MM.1S (cell line): ENCODE measurements at regions not wholly inside any gene's neighbourhood (a gene's known extent, or its start where the extent isn't known, plus 50 kb on each side); places are given as distances from the start of the nearest gene placed in this dataset.

ENCODE experiments used
- DNase-seq: peaks from one replicate; pipeline ENCODE4 v3.0.0-alpha.2; 2015
- H2AFZ ChIP-seq: fragments of 300-600 bp; sonication (generic); 2 replicates; pipeline ENCODE4 v1.6.0; 2016; ENCODE audit warnings: antibody characterized with exemption, low read length
- H3F3A ChIP-seq: fragments of 300-600 bp; sonication (generic); 2 replicates; pipeline ENCODE4 v1.6.1; 2016; ENCODE audit warnings: mild to moderate bottlenecking, antibody characterized with exemption, low read length, moderate library complexity, mixed read lengths; ENCODE audit not compliant: insufficient read depth
- H3K27ac ChIP-seq: fragments of 300-600 bp; sonication (generic); 2 replicates; pipeline ENCODE4 v1.5.1; 2016; ENCODE audit warnings: mild to moderate bottlenecking, low read length
- H3K27me3 ChIP-seq: fragments of 300-600 bp; sonication (generic); replicated peaks from 2 replicates; pipeline ENCODE4 v1.6.0; 2016; ENCODE audit warnings: low read length; ENCODE audit not compliant: insufficient read depth
- H3K36me3 ChIP-seq: fragments of 300-600 bp; sonication (generic); replicated peaks from 2 replicates; pipeline ENCODE4 v1.6.1; 2016; ENCODE audit warnings: mild to moderate bottlenecking, low read length, mixed read lengths; ENCODE audit not compliant: insufficient read depth
- H3K4me1 ChIP-seq: fragments of 300-600 bp; sonication (generic); 2 replicates; pipeline ENCODE4 v1.6.1; 2016; ENCODE audit warnings: low read length, mixed read lengths
- H3K4me2 ChIP-seq: fragments of 300-600 bp; sonication (generic); 2 replicates; pipeline ENCODE4 v1.6.0; 2016; ENCODE audit warnings: low read depth, low read length
- H3K4me3 ChIP-seq: fragments of 300-600 bp; sonication (generic); 2 replicates; pipeline ENCODE4 v1.5.1; 2016; ENCODE audit warnings: low read length, mixed read lengths
- H3K79me2 ChIP-seq: fragments of 300-600 bp; sonication (generic); 2 replicates; pipeline ENCODE4 v1.6.1; 2016; ENCODE audit warnings: mixed run types, low read length, mixed read lengths
- H3K9ac ChIP-seq: fragments of 300-600 bp; sonication (generic); 2 replicates; pipeline ENCODE4 v1.6.1; 2016; ENCODE audit warnings: low read length, mixed read lengths
- H3K9me2 ChIP-seq: fragments of 300-600 bp; sonication (generic); replicated peaks from 2 replicates; pipeline ENCODE4 v1.6.1; 2016; ENCODE audit warnings: mild to moderate bottlenecking, low read length, mixed read lengths; ENCODE audit not compliant: insufficient read depth
- H3K9me3 ChIP-seq: fragments of 300-600 bp; sonication (generic); replicated peaks from 2 replicates; pipeline ENCODE4 v1.6.1; 2016; ENCODE audit warnings: mild to moderate bottlenecking, low read length, mixed read lengths; ENCODE audit not compliant: insufficient read depth
- H4K20me1 ChIP-seq: fragments of 300-600 bp; sonication (generic); 2 replicates; pipeline ENCODE4 v1.6.1; 2016; ENCODE audit warnings: mild to moderate bottlenecking, low read length, moderate library complexity, mixed read lengths; ENCODE audit not compliant: insufficient read depth
- CTCF ChIP-seq: fragments of 300-600 bp; sonication (generic); IDR thresholded peaks from 2 replicates; pipeline ENCODE4 v1.5.1; 2016; ENCODE audit warnings: antibody characterized with exemption, low read length, mixed read lengths
- EZH2 ChIP-seq: fragments of 300-600 bp; sonication (generic); optimal IDR thresholded peaks from 2 replicates; pipeline ENCODE3; 2017; ENCODE audit warnings: low read depth, mild to moderate bottlenecking, antibody characterized with exemption, low read length, mixed read lengths
- EZH2phosphoT487 ChIP-seq: fragments of 300-600 bp; sonication (generic); IDR thresholded peaks from 2 replicates; pipeline ENCODE4 v1.6.1; 2018; ENCODE audit warnings: antibody characterized with exemption, low read length

GRCh38 chr12:71303199-71303598, 136.4 kb upstream of the LGR5 start:
- no peaks in the 10 kb centered on the region for H3F3A ChIP-seq
- no peaks in the 10 kb centered on the region for H4K20me1 ChIP-seq
- no peaks in the 10 kb centered on the region for H3K9me3 ChIP-seq
- H3K4me1 ChIP-seq: no peaks in the 10 kb centered on the region
- H3K9me2 ChIP-seq: no peaks in the 10 kb centered on the region
- H2AFZ ChIP-seq: no peak overlapping the region
- no peak for DNase-seq
- TF ChIP-seq EZH2 (no peak), CTCF (no peak), EZH2phosphoT487 (no peak)
- no peaks in the 10 kb centered on the region for H3K79me2 ChIP-seq
- H3K27me3 ChIP-seq: no peaks in the 10 kb centered on the region
- H3K36me3 ChIP-seq: no peaks in the 10 kb centered on the region
- H3K4me3 ChIP-seq: no peak overlapping the region
- H3K9ac ChIP-seq: no peak overlapping the region
- H3K4me2 ChIP-seq: no peak overlapping the region
- H3K27ac ChIP-seq: no peak overlapping the region

GRCh38 chr12:71300772-71301675, 138.6 kb upstream of the LGR5 start:
- Histone ChIP-seq H3K4me2 (no peak overlapping the region), H3K4me3 (no peak overlapping the region), H3K36me3 (no peaks in the 10 kb centered on the region), H3K9ac (no peak overlapping the region), H2AFZ (no peak overlapping the region), H3K9me3 (no peaks in the 10 kb centered on the region), H3K9me2 (no peaks in the 10 kb centered on the region), H4K20me1 (no peaks in the 10 kb centered on the region), H3K27me3 (no peaks in the 10 kb centered on the region), H3K27ac (no peak overlapping the region), H3F3A (no peaks in the 10 kb centered on the region), H3K79me2 (no peaks in the 10 kb centered on the region), H3K4me1 (no peaks in the 10 kb centered on the region)
- TF ChIP-seq EZH2 (no peak), CTCF (no peak), EZH2phosphoT487 (no peak)
- DNase-seq: no peak

GRCh38 chr12:71299541-71300376, 139.8 kb upstream of the LGR5 start:
- no peak overlapping the region for H3K4me3 ChIP-seq
- H3K36me3 ChIP-seq: no peaks in the 10 kb centered on the region
- no peaks in the 10 kb centered on the region for H3K4me1 ChIP-seq
- H3K27ac ChIP-seq: no peak overlapping the region
- no peaks in the 10 kb centered on the region for H4K20me1 ChIP-seq
- no peaks in the 10 kb centered on the region for H3K9me2 ChIP-seq
- no peak overlapping the region for H3K4me2 ChIP-seq
- no peaks in the 10 kb centered on the region for H3K9me3 ChIP-seq
- no peak overlapping the region for H2AFZ ChIP-seq
- H3K79me2 ChIP-seq: no peaks in the 10 kb centered on the region
- no peak for TF ChIP-seq EZH2
- no peak for TF ChIP-seq CTCF
- no peak for TF ChIP-seq EZH2phosphoT487
- H3F3A ChIP-seq: no peaks in the 10 kb centered on the region
- DNase-seq: no peak
- no peak overlapping the region for H3K9ac ChIP-seq
- H3K27me3 ChIP-seq: no peaks in the 10 kb centered on the region
